Natural killer cell (primary cell): ENCODE measurements at regions not wholly inside any gene's neighbourhood (a gene's known extent, or its start where the extent isn't known, plus 50 kb on each side); places are given as distances from the start of the nearest gene placed in this dataset.
A peak's percentile ranks its signal among the peaks of the same experiment; 100 is the strongest.

Experiments
- ATAC-seq, 3 donors: fragments of 150-1000 bp in 2 of 3; fragments of 200-7000 bp in 1 of 3; cut with Tn5 transposase; 1 replicate in 1 of 3; 2 replicates in 2 of 3; pipeline ENCODE4 v1.10.0; 2021; ENCODE audit warnings: mild to moderate bottlenecking in 2 of 3, moderate library complexity in 2 of 3
- DNase-seq, 2 donors: peaks; one replicate each; pipeline versions ENCODE4 v3.0.0 to v3.0.0-alpha.2; 2013 to 2021; ENCODE audit warnings: mixed read lengths in 1 of 2
- H3K27ac ChIP-seq: one replicate; pipeline ENCODE4 v1.5.1; 2013; ENCODE audit warnings: mild to moderate bottlenecking, low read length
- H3K27me3 ChIP-seq: one replicate; pipeline ENCODE4 v1.6.1; 2013; ENCODE audit warnings: low read length; ENCODE audit not compliant: control insufficient read depth, insufficient read depth
- H3K36me3 ChIP-seq: one replicate; pipeline ENCODE4 v1.6.1; 2013; ENCODE audit warnings: low read length; ENCODE audit not compliant: control insufficient read depth, insufficient read depth
- H3K4me1 ChIP-seq: one replicate; pipeline ENCODE4 v1.6.1; 2013; ENCODE audit warnings: low read length; ENCODE audit not compliant: control insufficient read depth, insufficient read depth
- H3K4me3 ChIP-seq: one replicate; pipeline ENCODE4 v1.5.1; 2013; ENCODE audit warnings: low read length
- H3K9me3 ChIP-seq: one replicate; pipeline ENCODE4 v1.6.1; 2013; ENCODE audit warnings: low read length; ENCODE audit not compliant: control insufficient read depth, insufficient read depth
- H3K27ac Mint-ChIP-seq, 2 donors: one replicate each; pipeline ENCODE4 v1.8.0; 2022; ENCODE audit warnings: mild to moderate bottlenecking in 2 of 2, mixed read lengths in 2 of 2, moderate library complexity in 1 of 2
- H3K27me3 Mint-ChIP-seq, 2 donors: one replicate each; pipeline ENCODE4 v1.8.0; 2022; ENCODE audit warnings: low read depth in 2 of 2, mixed read lengths in 2 of 2
- H3K36me3 Mint-ChIP-seq: one replicate; pipeline ENCODE4 v1.8.0; 2022; ENCODE audit warnings: mixed read lengths
- H3K4me1 Mint-ChIP-seq, 2 donors: one replicate each; pipeline ENCODE4 v1.8.0; 2022; ENCODE audit warnings: mixed read lengths in 2 of 2
- H3K4me3 Mint-ChIP-seq: one replicate; pipeline ENCODE4 v1.8.0; 2022; ENCODE audit warnings: mild to moderate bottlenecking, moderate library complexity, mixed read lengths
- H3K9me3 Mint-ChIP-seq, 2 donors: one replicate each; pipeline ENCODE4 v1.8.0; 2022; ENCODE audit warnings: mixed read lengths in 2 of 2
- WGBS: methylation state at CpG from one replicate; pipeline ENCODE4 v1.1.7; 2013; ENCODE audit warnings: missing lambda C conversion rate; ENCODE audit not compliant: insufficient coverage; 5-methylcytosine and 5-hydroxymethylcytosine counted together
- intact Hi-C: fragments of 100-400 bp; cut with micrococcal nuclease; formaldehyde crosslinking; loops from one replicate; pipeline ENCODE4 v1.14.2; 2022
- TF ChIP-seq, protein P1 (sequence below): fragments of 200-600 bp; IDR thresholded peaks from one replicate; pipeline ENCODE4 v1.8.0; 2022; ENCODE audit warnings: antibody characterized with exemption

- intact Hi-C loops = no loop called here
- 57% methylated on average over 1 of the region's 1 CpG for WGBS
- peak overlapping the region in 1 of 2 donors; percentile 65 for H3K27ac Mint-ChIP-seq
Measured at GRCh38 chr5:109469896-109470662, 60.3 kb upstream of the PJA2 start.

GRCh38 chr5:109468737-109469420, 59.1 kb upstream of the PJA2 start:
- WGBS = 37% methylated on average over 4 of the region's 4 CpGs
- Mint-ChIP-seq H3K9me3 (no peaks in the 10 kb centered on the region), H3K27me3 (peaks cover 8 to 15% of the 10 kb centered on the region in 2 donors), H3K36me3 (no peaks in the 10 kb centered on the region), H3K27ac (peak overlapping the region; percentile 22 to 65), H3K4me3 (no peak overlapping the region), H3K4me1 (peaks cover 7 to 12% of the 10 kb centered on the region in 2 donors)
- intact Hi-C loops = no loop called here
- no peaks in the 10 kb centered on the region for H3K4me1 ChIP-seq
- no peaks in the 10 kb centered on the region for H3K36me3 ChIP-seq
- DNase-seq (peak; percentile 82 to 87), ATAC-seq (peak; percentile 93 to 100 (median 100))
- no peaks in the 10 kb centered on the region for H3K27me3 ChIP-seq
- H3K4me3 ChIP-seq = no peak overlapping the region
- no peak overlapping the region for H3K27ac ChIP-seq
- no peaks in the 10 kb centered on the region for H3K9me3 ChIP-seq
- TF ChIP-seq, protein P1, sequence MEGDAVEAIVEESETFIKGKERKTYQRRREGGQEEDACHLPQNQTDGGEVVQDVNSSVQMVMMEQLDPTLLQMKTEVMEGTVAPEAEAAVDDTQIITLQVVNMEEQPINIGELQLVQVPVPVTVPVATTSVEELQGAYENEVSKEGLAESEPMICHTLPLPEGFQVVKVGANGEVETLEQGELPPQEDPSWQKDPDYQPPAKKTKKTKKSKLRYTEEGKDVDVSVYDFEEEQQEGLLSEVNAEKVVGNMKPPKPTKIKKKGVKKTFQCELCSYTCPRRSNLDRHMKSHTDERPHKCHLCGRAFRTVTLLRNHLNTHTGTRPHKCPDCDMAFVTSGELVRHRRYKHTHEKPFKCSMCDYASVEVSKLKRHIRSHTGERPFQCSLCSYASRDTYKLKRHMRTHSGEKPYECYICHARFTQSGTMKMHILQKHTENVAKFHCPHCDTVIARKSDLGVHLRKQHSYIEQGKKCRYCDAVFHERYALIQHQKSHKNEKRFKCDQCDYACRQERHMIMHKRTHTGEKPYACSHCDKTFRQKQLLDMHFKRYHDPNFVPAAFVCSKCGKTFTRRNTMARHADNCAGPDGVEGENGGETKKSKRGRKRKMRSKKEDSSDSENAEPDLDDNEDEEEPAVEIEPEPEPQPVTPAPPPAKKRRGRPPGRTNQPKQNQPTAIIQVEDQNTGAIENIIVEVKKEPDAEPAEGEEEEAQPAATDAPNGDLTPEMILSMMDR = peak; percentile 55

More at GRCh38 chr5:109469896-109470662, 60.3 kb upstream of the PJA2 start:
- Mint-ChIP-seq H3K27me3 (peaks cover 10 to 19% of the 10 kb centered on the region in 2 donors), H3K9me3 (no peaks in the 10 kb centered on the region), H3K4me1 (peaks cover 7 to 12% of the 10 kb centered on the region in 2 donors), H3K4me3 (no peak overlapping the region), H3K36me3 (no peaks in the 10 kb centered on the region)
- Histone ChIP-seq H3K4me3 (no peak overlapping the region), H3K9me3 (no peaks in the 10 kb centered on the region), H3K27me3 (no peaks in the 10 kb centered on the region), H3K36me3 (no peaks in the 10 kb centered on the region), H3K4me1 (no peaks in the 10 kb centered on the region), H3K27ac (no peak overlapping the region)
- DNase-seq (no peak), ATAC-seq (no peak)
- TF ChIP-seq, protein P1 = no peak

DNA sequence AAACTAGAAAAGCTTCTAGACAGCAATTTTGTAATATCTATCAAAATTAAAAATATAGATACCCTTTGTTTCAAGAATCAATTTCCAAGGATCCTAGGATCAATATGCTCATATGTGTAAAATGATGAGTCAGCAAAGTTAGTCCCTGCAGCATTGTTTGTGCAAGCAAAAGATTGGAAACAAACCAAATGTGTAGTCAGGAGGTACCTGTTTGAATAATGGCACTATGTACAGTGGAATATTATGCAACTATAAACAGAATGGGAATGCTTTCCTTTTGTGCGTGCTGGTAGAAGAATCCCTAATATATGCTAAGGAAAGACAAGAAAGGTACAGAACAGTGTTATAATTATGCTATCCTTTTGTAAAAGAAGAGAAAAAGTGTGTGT, 58.5 kb upstream of the PJA2 start:
- Histone ChIP-seq H3K27me3 (no peaks in the 10 kb centered on the region), H3K4me1 (no peaks in the 10 kb centered on the region), H3K36me3 (no peaks in the 10 kb centered on the region), H3K4me3 (no peak overlapping the region), H3K9me3 (no peaks in the 10 kb centered on the region), H3K27ac (no peak overlapping the region)
- ATAC-seq (no peak), DNase-seq (no peak)
- Mint-ChIP-seq H3K4me1 (peaks cover 7 to 12% of the 10 kb centered on the region in 2 donors), H3K27ac (peak overlapping the region; percentile 22 to 65), H3K27me3 (peaks cover 8 to 15% of the 10 kb centered on the region in 2 donors), H3K9me3 (no peaks in the 10 kb centered on the region), H3K4me3 (no peak overlapping the region), H3K36me3 (no peaks in the 10 kb centered on the region)
- intact Hi-C loops = no loop called here
- TF ChIP-seq, protein P1 = no peak
- WGBS = 100% methylated on average over 1 of the region's 1 CpG
